AG04449 (cell line): ENCODE measurements at regions not wholly inside any gene's neighbourhood (a gene's known extent, or its start where the extent isn't known, plus 50 kb on each side); places are given as distances from the start of the nearest gene placed in this dataset.

Experiments used
- CTCF ChIA-PET: fragments of 350-600 bp; formaldehyde crosslinking; extraction: SDS; loops from one replicate; lab custom pipeline; 2021; ENCODE audit warnings: antibody characterized with exemption; lab: Yijun Ruan, JAX
- POLR2A ChIA-PET: fragments of 400-600, 350-600 bp; formaldehyde crosslinking; extraction: SDS; loops from one replicate; lab custom pipeline; 2020; ENCODE audit warnings: antibody characterized with exemption, inconsistent platforms; lab: Yijun Ruan, JAX
- DNase-seq: peaks from one replicate; pipeline ENCODE4 v3.0.0-alpha.2; 2010; ENCODE audit warnings: low read depth, low spot score
- H3K4me3 ChIP-seq: 2 replicates; pipeline ENCODE4 v1.5.1; 2011; ENCODE audit warnings: low read depth, mild to moderate bottlenecking, control low read depth, low read length
- TF ChIP-seq, protein P1 (sequence below): IDR thresholded peaks from one replicate; pipeline ENCODE4 v1.5.1; 2011; ENCODE audit warnings: mild to moderate bottlenecking, moderate library complexity, low read length, control low read depth, inconsistent platforms; ENCODE audit not compliant: insufficient read depth; ENCODE audit errors: missing control alignments

- TF ChIP-seq, protein P1, sequence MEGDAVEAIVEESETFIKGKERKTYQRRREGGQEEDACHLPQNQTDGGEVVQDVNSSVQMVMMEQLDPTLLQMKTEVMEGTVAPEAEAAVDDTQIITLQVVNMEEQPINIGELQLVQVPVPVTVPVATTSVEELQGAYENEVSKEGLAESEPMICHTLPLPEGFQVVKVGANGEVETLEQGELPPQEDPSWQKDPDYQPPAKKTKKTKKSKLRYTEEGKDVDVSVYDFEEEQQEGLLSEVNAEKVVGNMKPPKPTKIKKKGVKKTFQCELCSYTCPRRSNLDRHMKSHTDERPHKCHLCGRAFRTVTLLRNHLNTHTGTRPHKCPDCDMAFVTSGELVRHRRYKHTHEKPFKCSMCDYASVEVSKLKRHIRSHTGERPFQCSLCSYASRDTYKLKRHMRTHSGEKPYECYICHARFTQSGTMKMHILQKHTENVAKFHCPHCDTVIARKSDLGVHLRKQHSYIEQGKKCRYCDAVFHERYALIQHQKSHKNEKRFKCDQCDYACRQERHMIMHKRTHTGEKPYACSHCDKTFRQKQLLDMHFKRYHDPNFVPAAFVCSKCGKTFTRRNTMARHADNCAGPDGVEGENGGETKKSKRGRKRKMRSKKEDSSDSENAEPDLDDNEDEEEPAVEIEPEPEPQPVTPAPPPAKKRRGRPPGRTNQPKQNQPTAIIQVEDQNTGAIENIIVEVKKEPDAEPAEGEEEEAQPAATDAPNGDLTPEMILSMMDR = no peak
- no peak overlapping the region for H3K4me3 ChIP-seq
- ChIA-PET CTCF (no interaction called here), POLR2A (no interaction called here)
- DNase-seq = no peak
Measured at GRCh38 chr5:56321236-56321881, 88.2 kb upstream of the ANKRD55 start.

DNA sequence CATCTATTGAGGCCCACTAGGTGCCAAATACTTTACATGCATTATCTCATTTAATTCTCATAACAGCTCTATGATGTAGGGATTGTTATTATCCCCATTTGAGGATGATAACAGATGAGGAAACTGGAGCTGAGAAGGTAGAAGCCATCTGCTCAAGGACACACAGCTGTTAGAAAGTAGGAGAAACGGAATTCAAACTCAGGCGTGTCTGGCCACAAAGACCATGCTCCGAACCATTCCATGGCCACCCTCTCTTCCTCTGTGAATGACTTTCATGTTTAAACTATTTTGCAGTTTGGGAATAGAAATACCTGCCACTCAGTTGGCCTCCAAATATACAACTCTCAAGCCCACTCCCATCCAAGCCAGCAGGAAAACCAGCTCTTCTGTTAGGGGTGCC lies 87.6 kb upstream of the ANKRD55 start:
- CTCF ChIA-PET = no interaction called here
- no peak for DNase-seq

GRCh38 chr5:56319526-56320181 lies 86.5 kb upstream of the ANKRD55 start:
- TF ChIP-seq, protein P1 = no peak
- no peak overlapping the region for H3K4me3 ChIP-seq
- DNase-seq = no peak
- CTCF ChIA-PET = no interaction called here
- POLR2A ChIA-PET = no interaction called here

More for the DNA sequence above, 87.6 kb upstream of the ANKRD55 start:
- H3K4me3 ChIP-seq = no peak overlapping the region
- POLR2A ChIA-PET = no interaction called here
- TF ChIP-seq, protein P1 = no peak

DNA sequence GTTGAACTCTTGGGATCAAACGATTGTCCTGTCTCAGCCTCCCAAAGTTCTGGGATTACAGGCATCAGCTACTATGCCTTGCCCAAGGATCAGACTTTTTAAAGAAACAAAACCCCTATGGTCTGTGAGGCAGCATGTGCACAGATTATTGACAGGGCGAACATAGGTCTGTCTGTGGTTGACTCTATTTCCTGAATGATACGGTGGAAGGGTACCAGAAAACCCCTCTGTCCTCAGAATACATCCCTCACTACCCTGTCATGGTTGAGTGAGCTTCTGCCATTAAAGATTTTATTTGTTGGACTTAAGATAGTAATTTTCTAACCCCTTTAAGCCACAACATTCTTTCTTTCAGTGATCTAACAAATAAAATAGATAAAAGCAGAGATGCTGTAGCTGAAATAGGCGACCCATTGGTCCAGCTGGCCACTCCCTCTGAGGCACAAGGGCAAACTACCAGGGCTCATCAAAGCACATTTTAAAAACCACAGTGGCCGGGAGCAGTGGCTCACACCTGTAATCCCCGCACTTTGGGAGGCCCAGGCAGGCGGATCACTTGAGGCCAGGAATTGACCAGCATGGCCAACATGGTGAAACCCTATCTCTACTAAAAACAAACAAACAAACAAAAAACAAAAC lies 84.9 kb upstream of the ANKRD55 start:
- DNase-seq = no peak
- H3K4me3 ChIP-seq = no peak overlapping the region
- ChIA-PET POLR2A (no interaction called here), CTCF (interaction anchor here (0.8 to 0.9 kb wide), 2 partner anchors 9 to 46 kb away, joined by 3 to 4 read pairs; no protein-coding TSS in a partner anchor)
- TF ChIP-seq, protein P1 = no peak

DNA sequence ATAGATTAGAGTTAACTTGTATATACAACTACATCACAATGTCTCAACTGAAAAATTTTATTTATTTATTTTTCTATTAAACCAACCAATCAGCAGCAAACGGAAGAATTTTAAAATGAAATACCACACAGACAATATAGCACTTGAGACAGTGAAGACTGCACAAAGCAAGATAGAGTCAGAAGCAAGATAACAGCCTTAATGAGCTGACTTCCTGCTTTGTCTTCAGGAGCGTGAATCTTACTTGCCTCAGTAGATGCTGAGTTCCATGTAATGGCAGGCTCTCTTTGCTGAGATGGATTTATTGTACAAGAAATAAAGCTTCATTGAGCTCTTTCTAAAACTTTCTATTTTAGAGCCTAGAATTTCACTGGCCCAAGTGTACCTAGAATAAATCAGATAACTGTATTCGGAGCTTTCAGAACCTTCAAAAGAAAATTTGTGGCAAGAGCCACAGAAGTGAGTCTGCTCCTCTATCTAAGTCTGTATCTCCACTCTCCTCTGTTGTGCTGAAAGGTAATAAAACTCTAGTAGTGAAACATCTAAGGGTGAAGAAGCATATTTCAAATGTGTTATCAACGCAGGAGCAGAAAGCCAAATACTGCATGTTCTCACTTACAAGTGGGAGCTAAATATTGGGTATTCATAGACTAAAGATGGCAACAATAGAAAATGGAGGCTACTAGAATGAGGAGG lies 83.3 kb upstream of the ANKRD55 start:
- ChIA-PET POLR2A (no interaction called here), CTCF (no interaction called here)
- TF ChIP-seq, protein P1 = no peak
- no peak overlapping the region for H3K4me3 ChIP-seq
- DNase-seq = no peak

- POLR2A ChIA-PET = no interaction called here
Measured at GRCh38 chr5:56314529-56314928, 81.4 kb upstream of the ANKRD55 start.

More at GRCh38 chr5:56314529-56314928, 81.4 kb upstream of the ANKRD55 start:
- DNase-seq = no peak
- CTCF ChIA-PET = no interaction called here
- TF ChIP-seq, protein P1 = peak; percentile 54
- no peak overlapping the region for H3K4me3 ChIP-seq
